Vagina (tissue), 2 donors: ENCODE measurements at regions not wholly inside any gene's neighbourhood (a gene's known extent, or its start where the extent isn't known, plus 50 kb on each side); places are given as distances from the start of the nearest gene placed in this dataset.

Experiments
- DNase-seq, 2 donors: peaks; one replicate each; pipeline ENCODE4 v3.0.0-alpha.2; 2017; ENCODE audit errors: extremely low spot score in 2 of 2
- H3K27ac ChIP-seq: fragments of 200-600 bp; sonication (generic); one replicate; pipeline ENCODE4 v1.5.1; 2019
- H3K27me3 ChIP-seq: fragments of 200-600 bp; sonication (generic); one replicate; pipeline ENCODE4 v1.5.1; 2019
- H3K36me3 ChIP-seq, 2 donors: fragments of 200-600 bp; sonication (generic); one replicate each; pipeline ENCODE4 v1.5.1; 2017 to 2019
- H3K4me1 ChIP-seq: fragments of 200-600 bp; sonication (generic); one replicate; pipeline ENCODE4 v1.5.1; 2019
- H3K4me3 ChIP-seq, 2 donors: fragments of 200-600 bp; sonication (generic); 1 replicate in 1 of 2; 2 replicates in 1 of 2; pipeline ENCODE4 v1.5.1; 2016 to 2019
- H3K9me3 ChIP-seq: fragments of 200-600 bp; sonication (generic); one replicate; pipeline ENCODE4 v1.5.1; 2019
- POLR2A ChIP-seq, 2 donors: fragments of 450-650 bp; IDR thresholded peaks; one replicate each; pipeline ENCODE4 v1.6.1; 2017; ENCODE audit warnings: antibody characterized with exemption in 2 of 2, mild to moderate bottlenecking in 2 of 2, moderate library complexity in 2 of 2
- POLR2AphosphoS5 ChIP-seq, 2 donors: sonication (generic); formaldehyde crosslinking; IDR thresholded peaks; one replicate each; pipeline ENCODE4 v1.9.0; 2017; ENCODE audit warnings: antibody characterized with exemption in 2 of 2, mild to moderate bottlenecking in 2 of 2, low read depth in 1 of 2; ENCODE audit not compliant: insufficient read depth in 1 of 2
- intact Hi-C: fragments of 100-400 bp; cut with DNase I; formaldehyde crosslinking; loops from one replicate; pipeline ENCODE4 v1.15.1; 2023
- TF ChIP-seq, protein P1 (sequence below), 3 experiments: fragments of 450-650 bp in 2 of 3; fragments of 200-600 bp in 1 of 3; sonication (generic) in 1 of 3; IDR thresholded peaks; one replicate each; pipeline ENCODE4 v1.5.1; 2017 to 2019; ENCODE audit warnings: antibody characterized with exemption in 3 of 3, mild to moderate bottlenecking in 2 of 3, moderate library complexity in 2 of 3

DNA sequence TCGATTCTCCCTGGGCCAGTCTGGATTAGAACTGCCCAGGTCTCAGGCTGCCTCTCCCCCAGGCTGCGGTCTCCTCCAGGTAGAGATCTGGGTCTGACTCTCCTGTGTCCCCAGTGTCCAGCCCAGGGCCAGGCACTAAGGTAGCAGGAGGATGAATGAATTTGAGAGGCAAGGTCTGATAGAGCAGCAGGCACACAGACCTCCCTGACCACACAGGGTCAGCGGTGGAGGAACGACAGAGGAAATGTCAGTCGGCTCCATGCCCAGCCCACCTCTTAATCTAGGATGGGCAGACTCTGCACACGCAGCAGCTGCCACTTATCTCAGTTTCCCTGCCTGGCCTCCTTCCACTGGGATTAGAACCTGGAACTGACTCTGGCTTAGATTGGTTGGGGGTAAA lies 272.7 kb upstream of the MVB12B start:
- Histone ChIP-seq H3K9me3 (no peaks in the 10 kb centered on the region), H3K4me1 (peaks cover 4% of the 10 kb centered on the region), H3K4me3 (no peak overlapping the region), H3K27me3 (no peaks in the 10 kb centered on the region), H3K27ac (no peak overlapping the region), H3K36me3 (no peaks in the 10 kb centered on the region)
- TF ChIP-seq, protein P1, sequence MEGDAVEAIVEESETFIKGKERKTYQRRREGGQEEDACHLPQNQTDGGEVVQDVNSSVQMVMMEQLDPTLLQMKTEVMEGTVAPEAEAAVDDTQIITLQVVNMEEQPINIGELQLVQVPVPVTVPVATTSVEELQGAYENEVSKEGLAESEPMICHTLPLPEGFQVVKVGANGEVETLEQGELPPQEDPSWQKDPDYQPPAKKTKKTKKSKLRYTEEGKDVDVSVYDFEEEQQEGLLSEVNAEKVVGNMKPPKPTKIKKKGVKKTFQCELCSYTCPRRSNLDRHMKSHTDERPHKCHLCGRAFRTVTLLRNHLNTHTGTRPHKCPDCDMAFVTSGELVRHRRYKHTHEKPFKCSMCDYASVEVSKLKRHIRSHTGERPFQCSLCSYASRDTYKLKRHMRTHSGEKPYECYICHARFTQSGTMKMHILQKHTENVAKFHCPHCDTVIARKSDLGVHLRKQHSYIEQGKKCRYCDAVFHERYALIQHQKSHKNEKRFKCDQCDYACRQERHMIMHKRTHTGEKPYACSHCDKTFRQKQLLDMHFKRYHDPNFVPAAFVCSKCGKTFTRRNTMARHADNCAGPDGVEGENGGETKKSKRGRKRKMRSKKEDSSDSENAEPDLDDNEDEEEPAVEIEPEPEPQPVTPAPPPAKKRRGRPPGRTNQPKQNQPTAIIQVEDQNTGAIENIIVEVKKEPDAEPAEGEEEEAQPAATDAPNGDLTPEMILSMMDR (IDR thresholded peaks at IDR 0.05): no peak
- DNase-seq: no peak
- intact Hi-C loops: no loop called here

DNA sequence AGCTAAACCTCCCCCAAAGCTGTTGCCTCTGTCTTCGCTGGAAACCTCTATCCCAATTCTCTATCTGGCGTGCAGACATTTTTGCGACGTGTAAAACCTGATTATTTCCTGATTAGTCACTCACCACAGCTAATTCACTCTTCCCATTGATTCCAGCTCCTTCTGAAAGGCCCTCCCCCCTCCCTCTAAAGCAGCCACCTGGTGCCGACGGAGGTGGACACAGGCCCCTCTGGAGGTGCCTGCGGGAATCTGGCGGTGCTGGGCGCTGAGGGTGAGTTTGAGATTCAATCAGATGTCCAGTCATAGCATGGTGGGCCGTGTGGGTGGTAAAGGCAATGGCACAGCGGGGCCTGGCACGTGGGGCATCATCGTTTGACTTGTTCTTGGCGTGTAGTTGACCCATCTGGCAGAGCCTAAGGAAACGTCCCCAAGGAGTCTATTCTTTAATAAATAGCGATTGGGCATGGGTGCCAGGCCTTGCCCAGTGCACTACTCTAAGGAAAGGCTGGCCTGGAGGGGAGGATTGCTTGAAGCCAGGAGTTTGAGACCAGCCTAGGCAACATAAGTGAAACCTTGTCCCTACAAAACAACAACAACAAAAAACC lies 271.1 kb upstream of the MVB12B start:
- H3K27me3 ChIP-seq: no peaks in the 10 kb centered on the region
- DNase-seq: no peak
- TF ChIP-seq POLR2AphosphoS5 (IDR thresholded peaks at IDR 0.05; ENCODE audit: insufficient read depth in 1 of 2, low read depth in 1 of 2) (no peak), POLR2A (IDR thresholded peaks at IDR 0.05) (no peak)
- TF ChIP-seq, protein P1 (IDR thresholded peaks at IDR 0.05): no peak
- no peaks in the 10 kb centered on the region for H3K36me3 ChIP-seq
- H3K9me3 ChIP-seq: no peaks in the 10 kb centered on the region
- intact Hi-C loops: no loop called here
- no peak overlapping the region for H3K4me3 ChIP-seq
- H3K27ac ChIP-seq: no peak overlapping the region
- H3K4me1 ChIP-seq: no peaks in the 10 kb centered on the region

- no peak overlapping the region for H3K27ac ChIP-seq
- no peaks in the 10 kb centered on the region for H3K4me1 ChIP-seq
- intact Hi-C loops: no loop called here
- no peaks in the 10 kb centered on the region for H3K27me3 ChIP-seq
- no peaks in the 10 kb centered on the region for H3K36me3 ChIP-seq
- no peaks in the 10 kb centered on the region for H3K9me3 ChIP-seq
- no peak overlapping the region for H3K4me3 ChIP-seq
- TF ChIP-seq, protein P1 (IDR thresholded peaks at IDR 0.05): no peak
- TF ChIP-seq POLR2AphosphoS5 (IDR thresholded peaks at IDR 0.05; ENCODE audit: insufficient read depth in 1 of 2, low read depth in 1 of 2): no peak
- TF ChIP-seq POLR2A (IDR thresholded peaks at IDR 0.05): no peak
- no peak for DNase-seq
Measured at GRCh38 chr9:126056312-126057021, 270.2 kb upstream of the MVB12B start.

DNA sequence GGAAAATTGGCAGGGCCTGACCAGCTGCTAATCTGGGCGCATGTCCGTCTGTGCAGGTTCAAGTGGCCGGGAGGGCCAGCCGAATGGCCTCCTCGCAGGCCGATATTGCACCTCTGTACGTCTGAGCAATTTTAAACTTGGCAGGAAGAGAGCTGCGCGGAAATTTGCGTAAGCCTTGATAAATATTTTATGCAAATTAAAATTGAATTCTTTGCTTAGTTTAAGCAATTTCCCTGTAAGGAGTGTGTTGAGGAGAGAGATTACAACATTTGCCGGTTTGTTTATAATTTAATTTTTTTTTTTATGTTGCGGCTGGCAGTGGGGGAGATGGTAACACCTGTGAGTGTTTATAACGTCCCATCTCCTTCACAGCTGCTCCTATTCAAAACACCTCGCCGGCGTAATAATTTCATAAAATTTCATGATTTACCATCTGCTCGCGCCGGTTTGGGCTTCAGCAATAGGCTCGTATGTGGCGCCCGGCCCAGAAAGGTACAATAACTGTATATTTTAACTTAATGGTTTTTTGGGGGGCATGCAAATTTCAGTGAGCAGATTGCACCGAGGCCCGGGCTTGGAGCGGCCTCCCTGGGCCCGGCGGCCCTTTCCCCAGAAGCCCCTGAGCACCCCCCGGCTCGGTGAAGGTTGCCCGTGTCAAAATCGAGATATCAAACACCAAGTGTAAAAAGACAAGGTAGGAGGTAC lies 269.4 kb upstream of the MVB12B start:
- Histone ChIP-seq H3K9me3 (no peaks in the 10 kb centered on the region), H3K36me3 (no peaks in the 10 kb centered on the region), H3K4me1 (no peaks in the 10 kb centered on the region), H3K27ac (no peak overlapping the region), H3K27me3 (no peaks in the 10 kb centered on the region), H3K4me3 (no peak overlapping the region)
- DNase-seq: no peak
- intact Hi-C loops: no loop called here
- TF ChIP-seq POLR2AphosphoS5 (IDR thresholded peaks at IDR 0.05; ENCODE audit: insufficient read depth in 1 of 2, low read depth in 1 of 2) (no peak), POLR2A (IDR thresholded peaks at IDR 0.05) (no peak)
- TF ChIP-seq, protein P1 (IDR thresholded peaks at IDR 0.05): no peak
